Mesendoderm (in vitro differentiated cells): ENCODE measurements at regions not wholly inside any gene's neighbourhood (a gene's known extent, or its start where the extent isn't known, plus 50 kb on each side); places are given as distances from the start of the nearest gene placed in this dataset.

Source experiments
- DNase-seq: peaks from one replicate; pipeline ENCODE4 v3.0.0; 2013
- H2AK5ac ChIP-seq: 2 replicates; pipeline ENCODE4 v1.6.1; 2013; ENCODE audit warnings: low read length, inconsistent platforms
- H2BK120ac ChIP-seq: 2 replicates; pipeline ENCODE4 v1.6.1; 2013; ENCODE audit warnings: low read depth, mild to moderate bottlenecking, low read length, moderate library complexity, mixed read lengths
- H2BK15ac ChIP-seq: replicated peaks from 2 replicates; pipeline ENCODE4 v1.6.1; 2013; ENCODE audit warnings: low read depth, mild to moderate bottlenecking, moderate library complexity
- H2BK5ac ChIP-seq: 2 replicates; pipeline ENCODE4 v1.6.1; 2013; ENCODE audit warnings: low read length, inconsistent platforms
- H3K18ac ChIP-seq: 2 replicates; pipeline ENCODE4 v1.6.1; 2013; ENCODE audit warnings: mild to moderate bottlenecking, low read length, mixed read lengths
- H3K23ac ChIP-seq: one replicate; pipeline ENCODE4 v1.6.1; 2013; ENCODE audit warnings: low read length
- H3K27ac ChIP-seq: 2 replicates; pipeline ENCODE4 v1.5.1; 2013; ENCODE audit warnings: low read depth, mild to moderate bottlenecking, inconsistent platforms, low read length, moderate library complexity
- H3K27me3 ChIP-seq: 2 replicates; pipeline ENCODE4 v1.6.1; 2013; ENCODE audit warnings: low read length, control low read depth, mild to moderate bottlenecking, inconsistent platforms; ENCODE audit not compliant: insufficient read depth, poor library complexity
- H3K36me3 ChIP-seq: 2 replicates; pipeline ENCODE4 v1.6.1; 2013; ENCODE audit warnings: low read length, inconsistent platforms; ENCODE audit not compliant: control insufficient read depth, insufficient read depth
- H3K4ac ChIP-seq: one replicate; pipeline ENCODE4 v1.6.1; 2013; ENCODE audit warnings: low read depth, mild to moderate bottlenecking, low read length, moderate library complexity
- H3K4me1 ChIP-seq: 2 replicates; pipeline ENCODE4 v1.6.1; 2013; ENCODE audit warnings: low read depth, low read length, inconsistent platforms; ENCODE audit not compliant: control insufficient read depth
- H3K4me2 ChIP-seq: 2 replicates; pipeline ENCODE4 v1.6.1; 2013; ENCODE audit warnings: low read length
- H3K4me3 ChIP-seq: 2 replicates; pipeline ENCODE4 v1.5.1; 2013; ENCODE audit warnings: mild to moderate bottlenecking, low read length
- H3K56ac ChIP-seq: one replicate; pipeline ENCODE4 v1.6.1; 2013; ENCODE audit warnings: low read length
- H3K79me1 ChIP-seq: 2 replicates; pipeline ENCODE4 v1.6.1; 2013; ENCODE audit warnings: low read length, inconsistent platforms
- H3K79me2 ChIP-seq: 2 replicates; pipeline ENCODE4 v1.6.1; 2013; ENCODE audit warnings: mild to moderate bottlenecking, low read length; ENCODE audit not compliant: control insufficient read depth, insufficient read depth
- H3K9ac ChIP-seq: 2 replicates; pipeline ENCODE4 v1.6.1; 2013; ENCODE audit warnings: low read length, inconsistent platforms
- H4K5ac ChIP-seq: one replicate; pipeline ENCODE4 v1.6.1; 2013; ENCODE audit warnings: low read length
- H4K8ac ChIP-seq: one replicate; pipeline ENCODE4 v1.6.1; 2013; ENCODE audit warnings: low read depth, mild to moderate bottlenecking, control low read depth, low read length, moderate library complexity
- WGBS: extraction: QIAGEN DNeasy Blood & Tissue Kit; methylation state at CpG from one replicate; pipeline ENCODE4 v1.1.7; 2013; ENCODE audit warnings: low lambda C conversion rate, missing lambda C conversion rate; ENCODE audit not compliant: insufficient coverage; ENCODE audit errors: extremely low coverage; 5-methylcytosine and 5-hydroxymethylcytosine counted together

- no peak overlapping the region for H3K23ac ChIP-seq
- no peak overlapping the region for H2BK15ac ChIP-seq
- H3K27ac ChIP-seq = no peak overlapping the region
- H3K56ac ChIP-seq = no peak overlapping the region
- DNase-seq = no peak
- no peaks in the 10 kb centered on the region for H3K79me2 ChIP-seq
- no peak overlapping the region for H4K8ac ChIP-seq
- H3K36me3 ChIP-seq = peaks cover 12% of the 10 kb centered on the region
- H2AK5ac ChIP-seq = no peak overlapping the region
- H2BK120ac ChIP-seq = no peak overlapping the region
- no peaks in the 10 kb centered on the region for H3K4me1 ChIP-seq
- no peak overlapping the region for H3K4ac ChIP-seq
- H4K5ac ChIP-seq = no peak overlapping the region
- H3K27me3 ChIP-seq = no peaks in the 10 kb centered on the region
- H3K79me1 ChIP-seq = no peaks in the 10 kb centered on the region
- H3K9ac ChIP-seq = no peak overlapping the region
- H3K4me3 ChIP-seq = no peak overlapping the region
- H3K4me2 ChIP-seq = no peak overlapping the region
- no peak overlapping the region for H3K18ac ChIP-seq
- H2BK5ac ChIP-seq = no peak overlapping the region
Measured at GRCh38 chr1:232426801-232427200, 203.1 kb downstream of the SIPA1L2 start.

GRCh38 chr1:232425421-232425820, 204.5 kb downstream of the SIPA1L2 start:
- H3K4me1 ChIP-seq = no peaks in the 10 kb centered on the region
- DNase-seq = no peak
- no peaks in the 10 kb centered on the region for H3K27me3 ChIP-seq
- no peak overlapping the region for H3K56ac ChIP-seq
- H2BK120ac ChIP-seq = no peak overlapping the region
- no peak overlapping the region for H2BK15ac ChIP-seq
- no peak overlapping the region for H3K4me3 ChIP-seq
- no peak overlapping the region for H4K5ac ChIP-seq
- H3K36me3 ChIP-seq = peaks cover 12% of the 10 kb centered on the region
- H4K8ac ChIP-seq = no peak overlapping the region
- no peak overlapping the region for H2BK5ac ChIP-seq
- no peak overlapping the region for H3K4me2 ChIP-seq
- no peaks in the 10 kb centered on the region for H3K79me1 ChIP-seq
- no peak overlapping the region for H2AK5ac ChIP-seq
- WGBS = no CpG with 5 or more reads among the region's 15 CpGs
- H3K23ac ChIP-seq = no peak overlapping the region
- no peaks in the 10 kb centered on the region for H3K79me2 ChIP-seq
- no peak overlapping the region for H3K18ac ChIP-seq
- H3K9ac ChIP-seq = no peak overlapping the region
- no peak overlapping the region for H3K4ac ChIP-seq
- no peak overlapping the region for H3K27ac ChIP-seq

GRCh38 chr1:232423591-232423990, 206.3 kb downstream of the SIPA1L2 start:
- no peak overlapping the region for H3K23ac ChIP-seq
- no peak overlapping the region for H3K4me3 ChIP-seq
- H3K4ac ChIP-seq = no peak overlapping the region
- H2BK120ac ChIP-seq = no peak overlapping the region
- no peak overlapping the region for H3K27ac ChIP-seq
- no peak overlapping the region for H4K5ac ChIP-seq
- no peak overlapping the region for H2BK15ac ChIP-seq
- no peaks in the 10 kb centered on the region for H3K79me1 ChIP-seq
- H3K36me3 ChIP-seq = peaks cover 12% of the 10 kb centered on the region
- no peak for DNase-seq
- no peaks in the 10 kb centered on the region for H3K27me3 ChIP-seq
- H3K4me2 ChIP-seq = no peak overlapping the region
- H3K4me1 ChIP-seq = no peaks in the 10 kb centered on the region
- no peak overlapping the region for H3K18ac ChIP-seq
- no peak overlapping the region for H3K56ac ChIP-seq
- H2BK5ac ChIP-seq = no peak overlapping the region
- H4K8ac ChIP-seq = no peak overlapping the region
- WGBS = no CpG with 5 or more reads among the region's 3 CpGs
- H2AK5ac ChIP-seq = no peak overlapping the region
- no peak overlapping the region for H3K9ac ChIP-seq
- no peaks in the 10 kb centered on the region for H3K79me2 ChIP-seq

- Histone ChIP-seq H3K79me2 (no peaks in the 10 kb centered on the region), H2BK5ac (no peak overlapping the region), H3K9ac (no peak overlapping the region), H2BK120ac (no peak overlapping the region), H3K27ac (no peak overlapping the region), H3K4me1 (no peaks in the 10 kb centered on the region), H3K23ac (no peak overlapping the region), H3K79me1 (no peaks in the 10 kb centered on the region), H3K4me3 (no peak overlapping the region), H2BK15ac (no peak overlapping the region), H3K4me2 (no peak overlapping the region), H3K36me3 (peaks cover 7% of the 10 kb centered on the region), H3K27me3 (no peaks in the 10 kb centered on the region), H3K18ac (no peak overlapping the region), H4K8ac (no peak overlapping the region), H2AK5ac (no peak overlapping the region), H4K5ac (no peak overlapping the region), H3K4ac (no peak overlapping the region), H3K56ac (no peak overlapping the region)
- WGBS = no CpG with 5 or more reads among the region's 8 CpGs
- DNase-seq = no peak
Measured at GRCh38 chr1:232422898-232423297, 207.0 kb downstream of the SIPA1L2 start.

GRCh38 chr1:232422098-232422497, 207.8 kb downstream of the SIPA1L2 start:
- no peak overlapping the region for H3K56ac ChIP-seq
- H3K4ac ChIP-seq = no peak overlapping the region
- no peak overlapping the region for H3K23ac ChIP-seq
- H2AK5ac ChIP-seq = no peak overlapping the region
- no peak overlapping the region for H4K8ac ChIP-seq
- H3K79me2 ChIP-seq = no peaks in the 10 kb centered on the region
- H3K36me3 ChIP-seq = peaks cover 1% of the 10 kb centered on the region
- H3K4me3 ChIP-seq = no peak overlapping the region
- H3K79me1 ChIP-seq = no peaks in the 10 kb centered on the region
- no peaks in the 10 kb centered on the region for H3K4me1 ChIP-seq
- H3K18ac ChIP-seq = no peak overlapping the region
- H2BK120ac ChIP-seq = no peak overlapping the region
- no peaks in the 10 kb centered on the region for H3K27me3 ChIP-seq
- no peak overlapping the region for H3K4me2 ChIP-seq
- no peak overlapping the region for H2BK15ac ChIP-seq
- no peak overlapping the region for H4K5ac ChIP-seq
- DNase-seq = no peak
- H3K9ac ChIP-seq = no peak overlapping the region
- no peak overlapping the region for H3K27ac ChIP-seq
- H2BK5ac ChIP-seq = no peak overlapping the region

GRCh38 chr1:232421143-232421796, 208.7 kb downstream of the SIPA1L2 start:
- H3K9ac ChIP-seq = no peak overlapping the region
- H3K27me3 ChIP-seq = no peaks in the 10 kb centered on the region
- no peak overlapping the region for H3K56ac ChIP-seq
- no peaks in the 10 kb centered on the region for H3K79me2 ChIP-seq
- no peak overlapping the region for H3K23ac ChIP-seq
- H2BK120ac ChIP-seq = no peak overlapping the region
- H3K4me2 ChIP-seq = no peak overlapping the region
- no peak overlapping the region for H2AK5ac ChIP-seq
- no peak overlapping the region for H4K8ac ChIP-seq
- H3K4me1 ChIP-seq = no peaks in the 10 kb centered on the region
- H2BK5ac ChIP-seq = no peak overlapping the region
- peaks cover 1% of the 10 kb centered on the region for H3K36me3 ChIP-seq
- no peak overlapping the region for H2BK15ac ChIP-seq
- no peak for DNase-seq
- no peaks in the 10 kb centered on the region for H3K79me1 ChIP-seq
- no peak overlapping the region for H3K18ac ChIP-seq
- H3K4me3 ChIP-seq = no peak overlapping the region
- no peak overlapping the region for H3K27ac ChIP-seq
- no peak overlapping the region for H3K4ac ChIP-seq
- no peak overlapping the region for H4K5ac ChIP-seq
- WGBS = no CpG with 5 or more reads among the region's 9 CpGs
